T1000 (cell line): ENCODE measurements at regions not wholly inside any gene's neighbourhood (a gene's known extent, or its start where the extent isn't known, plus 50 kb on each side); places are given as distances from the start of the nearest gene placed in this dataset.

Source experiments
- DNase-seq: peaks from one replicate; lab custom pipeline; 2025; ENCODE audit warnings: mixed read lengths; lab: John Stamatoyannopoulos, UW

- DNase-seq = no peak
Observed at GRCh38 chr1:98422816-98423215, 238.7 kb upstream of the SNX7 start.

- DNase-seq = no peak
Observed at GRCh38 chr1:98421085-98421435, 240.5 kb upstream of the SNX7 start.

- no peak for DNase-seq
Observed at GRCh38 chr1:98420376-98421084, 241.0 kb upstream of the SNX7 start.

- no peak for DNase-seq
Observed at GRCh38 chr1:98417820-98418219, 243.7 kb upstream of the SNX7 start.

GRCh38 chr1:98410082-98410481 is 251.4 kb upstream of the SNX7 start:
- DNase-seq = no peak

- no peak for DNase-seq
Observed at GRCh38 chr1:98406352-98407088, 255.0 kb upstream of the SNX7 start.

GRCh38 chr1:98405581-98406074 is 255.9 kb upstream of the SNX7 start:
- DNase-seq = no peak

- no peak for DNase-seq
Observed at GRCh38 chr1:98404866-98405265, 256.7 kb upstream of the SNX7 start.

GRCh38 chr1:98403963-98404480 is 257.5 kb upstream of the SNX7 start:
- no peak for DNase-seq

GRCh38 chr1:98402860-98403259 is 258.7 kb upstream of the SNX7 start:
- no peak for DNase-seq

- no peak for DNase-seq
Observed at GRCh38 chr1:98400446-98400845, 261.1 kb upstream of the SNX7 start.

GRCh38 chr1:98399218-98399617 is 262.3 kb upstream of the SNX7 start:
- DNase-seq = no peak

- DNase-seq = no peak
Observed at GRCh38 chr1:98398649-98399048, 262.9 kb upstream of the SNX7 start.

- no peak for DNase-seq
Observed at GRCh38 chr1:98398092-98398491, 263.4 kb upstream of the SNX7 start.

GRCh38 chr1:98393719-98394118 is 267.8 kb upstream of the SNX7 start:
- DNase-seq = no peak

- DNase-seq = no peak
Observed at GRCh38 chr1:98391175-98391574, 270.3 kb upstream of the SNX7 start.

- DNase-seq = no peak
Observed at GRCh38 chr1:98389809-98390208, 271.7 kb upstream of the SNX7 start.

GRCh38 chr1:98388441-98388840 is 273.1 kb upstream of the SNX7 start:
- no peak for DNase-seq

GRCh38 chr1:98387701-98388100 is 273.8 kb upstream of the SNX7 start:
- no peak for DNase-seq

GRCh38 chr1:98386675-98387440 is 274.7 kb upstream of the SNX7 start:
- no peak for DNase-seq

GRCh38 chr1:98385652-98386051 is 275.9 kb upstream of the SNX7 start:
- DNase-seq = no peak

GRCh38 chr1:98384461-98385141 is 276.9 kb upstream of the SNX7 start:
- DNase-seq = no peak
